MG63 (cell line): ENCODE measurements at regions not wholly inside any gene's neighbourhood (a gene's known extent, or its start where the extent isn't known, plus 50 kb on each side); places are given as distances from the start of the nearest gene placed in this dataset.
A peak's percentile ranks its signal among the peaks of the same experiment; 100 is the strongest.

Source experiments
- DNase-seq: peaks from one replicate; pipeline ENCODE4 v3.0.0-alpha.2; 2020
- H3K27me3 ChIP-seq: fragments of 250-450 bp; sonication (Bioruptor Pico); 2 replicates; pipeline ENCODE4 v1.5.1; 2020; ENCODE audit warnings: mild to moderate bottlenecking, moderate library complexity
- H3K36me3 ChIP-seq: fragments of 250-450 bp; sonication (Bioruptor Pico); 2 replicates; pipeline ENCODE4 v1.5.1; 2020; ENCODE audit warnings: mild to moderate bottlenecking, moderate library complexity
- H3K4me3 ChIP-seq: fragments of 250-450 bp; sonication (Bioruptor Pico); 2 replicates; pipeline ENCODE4 v1.5.1; 2020; ENCODE audit warnings: mild to moderate bottlenecking, moderate library complexity
- H3K9me3 ChIP-seq: fragments of 250-450 bp; sonication (Bioruptor Pico); 2 replicates; pipeline ENCODE4 v1.5.1; 2020; ENCODE audit warnings: mild to moderate bottlenecking, moderate library complexity

DNA sequence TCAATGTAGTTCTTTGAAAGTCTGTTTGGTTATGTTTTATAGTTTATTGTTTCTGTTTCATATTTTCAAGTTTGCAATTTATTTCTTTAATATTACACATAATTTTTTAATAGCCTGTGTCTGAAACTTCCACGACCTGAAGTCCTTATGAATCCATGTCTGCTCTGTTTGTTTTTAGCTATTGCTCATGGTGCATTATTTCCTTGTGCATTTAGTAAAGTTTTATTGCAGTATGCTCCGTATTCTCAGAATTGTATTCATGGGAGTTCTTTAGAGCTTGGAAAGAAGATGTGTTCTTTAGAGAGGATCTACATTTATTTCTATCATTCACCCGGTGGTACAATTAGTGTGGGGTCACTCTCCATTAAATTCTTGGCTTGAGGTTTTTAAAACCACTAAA, 133.2 kb upstream of the NFIB start:
- no peaks in the 10 kb centered on the region for H3K36me3 ChIP-seq
- no peak overlapping the region for H3K4me3 ChIP-seq
- peaks cover 68% of the 10 kb centered on the region for H3K27me3 ChIP-seq
- peaks cover 18% of the 10 kb centered on the region for H3K9me3 ChIP-seq
- no peak for DNase-seq

- Histone ChIP-seq H3K36me3 (no peaks in the 10 kb centered on the region), H3K4me3 (no peak overlapping the region)
- no peak for DNase-seq
These were observed 132.0 kb upstream of the NFIB start for GRCh38 chr9:14445946-14446345.

DNA sequence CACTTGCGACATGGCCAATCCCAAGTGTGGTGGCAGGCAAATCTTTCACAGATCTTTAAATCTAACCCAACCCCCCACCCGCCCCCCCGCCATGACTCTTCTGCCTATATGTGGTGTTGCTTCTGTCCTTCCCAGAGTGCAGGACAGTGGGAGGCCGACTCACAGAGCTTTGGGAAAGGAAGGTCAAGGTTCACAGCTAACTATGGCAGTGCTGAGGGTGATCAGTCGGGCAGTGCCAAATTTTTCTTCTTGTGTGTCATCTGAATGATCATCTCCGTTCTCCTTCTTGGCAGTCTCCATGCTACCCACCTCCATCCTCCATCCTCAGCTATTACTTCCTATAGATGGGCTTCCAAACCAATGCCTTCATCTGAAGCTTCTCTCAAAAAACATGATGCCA, 129.0 kb upstream of the NFIB start:
- DNase-seq: peak; percentile 90

More at GRCh38 chr9:14445946-14446345, 132.0 kb upstream of the NFIB start:
- Histone ChIP-seq H3K9me3 (peaks cover 18% of the 10 kb centered on the region), H3K27me3 (peaks cover 57% of the 10 kb centered on the region)

DNA sequence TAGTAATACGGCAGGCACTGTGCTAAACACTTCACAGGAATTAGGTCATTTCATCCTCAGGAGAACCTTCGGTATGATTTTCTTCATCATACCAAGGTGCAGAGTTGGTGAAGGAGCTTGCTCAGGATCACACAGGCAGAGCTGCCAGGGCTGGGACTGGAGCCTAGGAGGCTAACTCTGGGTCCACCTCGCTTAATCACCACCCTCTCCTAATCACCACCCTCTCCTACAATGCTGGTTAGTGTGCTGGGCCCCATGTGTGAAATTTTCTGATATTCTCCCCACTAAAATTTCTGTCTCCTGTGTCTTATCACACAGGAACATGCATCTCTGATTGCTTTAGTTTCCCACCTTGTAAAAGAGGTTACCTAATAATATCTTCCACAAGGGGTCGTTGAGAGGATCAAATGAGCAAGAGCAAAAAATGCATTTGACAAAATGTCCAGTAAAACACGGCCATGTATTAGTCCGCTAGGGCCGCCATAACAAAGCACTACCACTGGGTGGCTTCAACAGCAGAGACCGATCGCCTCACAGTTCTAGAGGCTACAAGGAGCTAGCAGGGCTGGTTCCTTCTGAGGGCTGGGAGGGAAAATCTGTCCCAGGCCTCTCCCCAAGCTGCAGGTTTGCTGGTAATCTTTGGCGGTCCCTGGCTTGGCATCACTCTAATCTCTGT, 128.2 kb upstream of the NFIB start:
- Histone ChIP-seq H3K9me3 (peaks cover 5% of the 10 kb centered on the region), H3K36me3 (no peaks in the 10 kb centered on the region), H3K27me3 (peaks cover 32% of the 10 kb centered on the region), H3K4me3 (no peak overlapping the region)
- peak; percentile 88 for DNase-seq

More for the DNA sequence above, 129.0 kb upstream of the NFIB start:
- Histone ChIP-seq H3K36me3 (no peaks in the 10 kb centered on the region), H3K4me3 (no peak overlapping the region), H3K27me3 (peaks cover 40% of the 10 kb centered on the region), H3K9me3 (peaks cover 14% of the 10 kb centered on the region)

DNA sequence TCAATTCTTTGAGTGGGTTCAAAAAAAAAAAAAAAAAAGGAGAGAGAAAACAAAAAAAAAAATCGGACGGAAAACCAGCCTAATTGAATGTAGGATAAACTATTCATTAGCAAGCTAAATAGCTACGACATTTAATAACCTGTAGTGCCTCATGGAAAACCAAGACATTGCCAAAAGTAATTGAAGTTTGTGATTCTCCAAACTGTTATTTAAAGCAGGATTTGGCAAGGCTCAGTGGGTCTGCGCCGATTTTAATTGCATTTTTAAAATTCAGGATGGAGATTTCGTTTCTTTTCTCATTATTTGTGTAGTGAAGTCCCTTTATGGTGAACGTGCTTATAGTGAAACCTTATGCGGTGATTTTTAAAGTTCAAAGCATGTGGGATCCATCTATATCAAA, 127.2 kb upstream of the NFIB start:
- DNase-seq: no peak
- no peak overlapping the region for H3K4me3 ChIP-seq
- H3K27me3 ChIP-seq: peaks cover 30% of the 10 kb centered on the region
- no peaks in the 10 kb centered on the region; the same call in 1 of the 2 replicates for H3K9me3 ChIP-seq
- no peaks in the 10 kb centered on the region for H3K36me3 ChIP-seq

- H3K9me3 ChIP-seq: no peaks in the 10 kb centered on the region; the same call in 1 of the 2 replicates
These were observed 126.1 kb upstream of the NFIB start for GRCh38 chr9:14440062-14440461.

DNA sequence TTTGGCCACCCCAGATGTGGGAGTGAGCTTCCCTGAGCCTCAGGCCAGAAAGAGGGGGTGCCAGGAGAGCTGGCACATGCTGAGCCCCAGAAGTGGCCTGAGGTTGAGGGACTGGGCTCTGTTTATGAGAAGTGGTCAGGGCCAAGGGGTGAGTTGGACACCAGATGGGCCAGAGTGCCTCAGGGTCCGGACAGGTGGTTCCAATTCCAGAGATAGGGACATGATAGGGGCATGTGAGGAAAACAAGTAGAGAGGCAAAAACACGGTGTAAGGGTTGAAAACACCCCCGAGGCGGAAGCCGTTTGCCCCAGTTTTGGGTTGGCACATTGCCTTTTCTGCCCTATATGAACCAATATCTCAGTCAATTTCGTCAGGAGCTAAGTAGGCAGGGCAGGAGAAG, 125.6 kb upstream of the NFIB start:
- H3K4me3 ChIP-seq: no peak overlapping the region
- no peaks in the 10 kb centered on the region for H3K36me3 ChIP-seq

More at GRCh38 chr9:14440062-14440461, 126.1 kb upstream of the NFIB start:
- Histone ChIP-seq H3K36me3 (no peaks in the 10 kb centered on the region), H3K27me3 (peaks cover 20% of the 10 kb centered on the region), H3K4me3 (no peak overlapping the region)
- DNase-seq: no peak

GRCh38 chr9:14438232-14439021, 124.5 kb upstream of the NFIB start:
- DNase-seq: no peak
- no peak overlapping the region for H3K4me3 ChIP-seq
- peaks cover 10% of the 10 kb centered on the region for H3K27me3 ChIP-seq
- no peaks in the 10 kb centered on the region for H3K9me3 ChIP-seq
- no peaks in the 10 kb centered on the region for H3K36me3 ChIP-seq

More for the DNA sequence above, 125.6 kb upstream of the NFIB start:
- DNase-seq: no peak
- Histone ChIP-seq H3K9me3 (no peaks in the 10 kb centered on the region; the same call in 1 of the 2 replicates), H3K27me3 (peaks cover 16% of the 10 kb centered on the region)

- peaks cover 10% of the 10 kb centered on the region for H3K27me3 ChIP-seq
- H3K9me3 ChIP-seq: no peaks in the 10 kb centered on the region
- no peak overlapping the region for H3K4me3 ChIP-seq
- H3K36me3 ChIP-seq: no peaks in the 10 kb centered on the region
- peak; percentile 70 for DNase-seq
These were observed 123.7 kb upstream of the NFIB start for GRCh38 chr9:14437354-14438231.

GRCh38 chr9:14435871-14436270, 121.9 kb upstream of the NFIB start:
- Histone ChIP-seq H3K27me3 (peaks cover 10% of the 10 kb centered on the region), H3K4me3 (no peak overlapping the region), H3K9me3 (peaks cover 14% of the 10 kb centered on the region), H3K36me3 (no peaks in the 10 kb centered on the region)
- no peak for DNase-seq

- Histone ChIP-seq H3K27me3 (peaks cover 5% of the 10 kb centered on the region; the same call in 1 of the 2 replicates), H3K4me3 (no peak overlapping the region), H3K9me3 (peaks cover 15% of the 10 kb centered on the region), H3K36me3 (no peaks in the 10 kb centered on the region)
- no peak for DNase-seq
These were observed 121.2 kb upstream of the NFIB start for GRCh38 chr9:14434971-14435718.

DNA sequence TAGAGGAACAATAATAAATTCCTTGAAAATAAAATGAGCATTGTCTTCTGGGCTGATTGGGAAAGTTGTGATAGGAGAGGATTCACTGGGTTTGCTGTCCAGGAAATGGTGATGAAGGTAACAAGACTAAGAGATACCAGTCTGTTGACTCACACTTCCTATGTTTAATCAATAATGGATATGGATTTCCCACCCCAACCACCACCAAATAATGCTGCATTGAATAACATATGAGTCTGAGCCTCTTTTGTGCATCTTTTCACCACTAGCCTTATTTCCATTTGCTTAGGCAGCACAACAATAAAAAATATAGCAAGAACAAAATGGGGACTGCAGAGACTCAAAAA, 120.2 kb upstream of the NFIB start:
- Histone ChIP-seq H3K27me3 (peaks cover 5% of the 10 kb centered on the region; the same call in 1 of the 2 replicates), H3K4me3 (no peak overlapping the region), H3K9me3 (peaks cover 15% of the 10 kb centered on the region), H3K36me3 (no peaks in the 10 kb centered on the region)
- no peak for DNase-seq

DNA sequence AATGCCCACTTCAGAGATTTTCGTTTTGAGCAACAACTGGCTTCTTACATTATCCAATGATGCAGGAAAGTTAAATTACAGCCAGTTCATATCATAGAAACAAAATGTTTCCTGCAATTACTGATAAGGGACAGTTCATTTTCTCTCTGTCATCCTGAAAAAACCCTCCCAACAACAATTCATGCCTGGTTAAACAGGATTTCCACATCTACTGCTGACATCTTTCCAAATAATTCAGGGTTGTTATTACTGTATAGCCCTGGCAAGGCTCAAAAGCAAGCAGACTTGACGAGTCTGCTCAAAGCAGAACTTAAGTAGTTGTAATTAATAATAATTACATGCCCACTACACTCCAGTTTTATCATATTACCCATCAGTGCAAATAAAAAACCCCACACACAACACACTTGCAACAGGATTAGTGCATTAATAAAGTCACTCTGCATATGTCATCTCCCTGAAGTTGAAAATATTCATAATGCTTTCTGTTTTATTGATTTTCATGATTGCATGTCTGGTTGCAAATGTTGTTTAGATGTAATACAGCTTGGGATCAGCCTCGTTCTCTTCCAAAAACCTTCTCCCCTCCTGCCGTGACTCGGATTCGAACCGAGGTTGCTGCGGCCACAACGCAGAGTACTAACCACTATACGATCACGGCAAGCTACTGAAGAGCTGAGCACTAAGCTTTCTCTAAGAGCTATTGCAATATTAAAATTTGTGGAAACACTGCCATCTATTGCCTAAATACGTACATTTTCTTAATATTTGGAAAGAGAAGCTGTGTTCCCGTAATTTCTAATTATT, 119.6 kb upstream of the NFIB start:
- peaks cover 15% of the 10 kb centered on the region for H3K9me3 ChIP-seq
- peaks cover 5% of the 10 kb centered on the region; the same call in 1 of the 2 replicates for H3K27me3 ChIP-seq
- peak; percentile 96 for DNase-seq
- H3K4me3 ChIP-seq: no peak overlapping the region
- H3K36me3 ChIP-seq: no peaks in the 10 kb centered on the region

- H3K27me3 ChIP-seq: peaks cover 5% of the 10 kb centered on the region; the same call in 1 of the 2 replicates
- no peak overlapping the region for H3K4me3 ChIP-seq
- no peak for DNase-seq
- H3K36me3 ChIP-seq: no peaks in the 10 kb centered on the region
- peaks cover 15% of the 10 kb centered on the region for H3K9me3 ChIP-seq
These were observed 118.9 kb upstream of the NFIB start for GRCh38 chr9:14432666-14433350.

GRCh38 chr9:14428781-14429230, 114.9 kb upstream of the NFIB start:
- H3K4me3 ChIP-seq: no peak overlapping the region
- H3K36me3 ChIP-seq: no peaks in the 10 kb centered on the region
- DNase-seq: peak; percentile 97
- peaks cover 15% of the 10 kb centered on the region for H3K9me3 ChIP-seq
- H3K27me3 ChIP-seq: no peaks in the 10 kb centered on the region
